CD8-positive, alpha-beta memory T cell (primary cell): ENCODE measurements at regions not wholly inside any gene's neighbourhood (a gene's known extent, or its start where the extent isn't known, plus 50 kb on each side); places are given as distances from the start of the nearest gene placed in this dataset.

Source experiments
- CTCF ChIA-PET: fragments of 350-600 bp; sonication (Branson Sonifier 250); formaldehyde crosslinking; loops from one replicate; lab custom pipeline; 2021; ENCODE audit warnings: antibody characterized with exemption; lab: Charles Lee
- POLR2A ChIA-PET: fragments of 350-600 bp; sonication (Branson Sonifier 250); formaldehyde crosslinking; loops from one replicate; lab custom pipeline; 2021; ENCODE audit warnings: antibody characterized with exemption; lab: Charles Lee
- DNase-seq, 5 donors: peaks; one replicate each; pipeline versions ENCODE4 v3.0.0 to v3.0.0-alpha.2; 2020 to 2022; ENCODE audit warnings: mixed read lengths in 1 of 5
- H3K27ac ChIP-seq: one replicate; pipeline ENCODE4 v1.7.0; 2013; ENCODE audit warnings: low read depth, mild to moderate bottlenecking, low read length, moderate library complexity
- H3K27me3 ChIP-seq: 2 replicates; pipeline ENCODE4 v1.7.0; 2013; ENCODE audit warnings: low read length, mild to moderate bottlenecking; ENCODE audit not compliant: insufficient read depth, poor library complexity, severe bottlenecking
- H3K36me3 ChIP-seq: 2 replicates; pipeline ENCODE4 v1.7.0; 2013; ENCODE audit warnings: mild to moderate bottlenecking, low read length, moderate library complexity; ENCODE audit not compliant: insufficient read depth
- H3K4me1 ChIP-seq: 2 replicates; pipeline ENCODE4 v1.7.0; 2013; ENCODE audit warnings: mild to moderate bottlenecking, low read length, moderate library complexity; ENCODE audit not compliant: insufficient read depth
- H3K4me3 ChIP-seq: 2 replicates; pipeline ENCODE4 v1.7.0; 2013; ENCODE audit warnings: mild to moderate bottlenecking, low read length
- H3K9me3 ChIP-seq: 2 replicates; pipeline ENCODE4 v1.7.0; 2013; ENCODE audit warnings: mild to moderate bottlenecking, low read length
- H3K27ac Mint-ChIP-seq, 8 donors: one replicate each; pipeline ENCODE4 v1.8.0; 2020 to 2021; ENCODE audit warnings: mixed read lengths in 8 of 8, mild to moderate bottlenecking in 6 of 8, inconsistent platforms in 3 of 8, moderate library complexity in 3 of 8
- H3K27me3 Mint-ChIP-seq, 2 donors: one replicate each; pipeline ENCODE4 v1.8.0; 2020 to 2021; ENCODE audit warnings: mixed read lengths in 2 of 2, mild to moderate bottlenecking in 1 of 2, moderate library complexity in 1 of 2
- H3K36me3 Mint-ChIP-seq, 3 donors: one replicate each; pipeline ENCODE4 v1.8.0; 2020 to 2021; ENCODE audit warnings: mixed read lengths in 3 of 3, inconsistent platforms in 1 of 3, mild to moderate bottlenecking in 1 of 3
- H3K4me1 Mint-ChIP-seq, 3 donors: one replicate each; pipeline ENCODE4 v1.8.0; 2020 to 2021; ENCODE audit warnings: mixed read lengths in 3 of 3, inconsistent platforms in 1 of 3, mild to moderate bottlenecking in 1 of 3
- H3K4me3 Mint-ChIP-seq, 7 donors: one replicate each; pipeline ENCODE4 v1.8.0; 2020 to 2021; ENCODE audit warnings: mixed read lengths in 7 of 7, mild to moderate bottlenecking in 6 of 7, moderate library complexity in 4 of 7, inconsistent platforms in 2 of 7
- H3K9me3 Mint-ChIP-seq, 5 donors: one replicate each; pipeline ENCODE4 v1.8.0; 2020 to 2022; ENCODE audit warnings: mixed read lengths in 5 of 5, mild to moderate bottlenecking in 3 of 5, moderate library complexity in 2 of 5, inconsistent platforms in 1 of 5

GRCh38 chr9:82580921-82581320, 482.0 kb downstream of the RASEF start:
- no peaks in the 10 kb centered on the region for H3K9me3 ChIP-seq
- no peak for DNase-seq
- no peak overlapping the region for H3K4me3 ChIP-seq
- H3K36me3 ChIP-seq = no peaks in the 10 kb centered on the region
- H3K27ac ChIP-seq = no peak overlapping the region
- POLR2A ChIA-PET = no interaction called here
- Mint-ChIP-seq H3K36me3 (no peaks in the 10 kb centered on the region), H3K4me3 (no peak overlapping the region), H3K27ac (no peak overlapping the region), H3K9me3 (peaks cover 0 to 19% (median 11%) of the 10 kb centered on the region in 5 donors), H3K4me1 (no peaks in the 10 kb centered on the region), H3K27me3 (no peaks in the 10 kb centered on the region)
- no peaks in the 10 kb centered on the region for H3K4me1 ChIP-seq
- CTCF ChIA-PET = no interaction called here
- H3K27me3 ChIP-seq = no peaks in the 10 kb centered on the region

GRCh38 chr9:82581516-82581915, 481.4 kb downstream of the RASEF start:
- Mint-ChIP-seq H3K27ac (no peak overlapping the region), H3K27me3 (no peaks in the 10 kb centered on the region), H3K4me1 (no peaks in the 10 kb centered on the region), H3K4me3 (no peak overlapping the region), H3K9me3 (peaks cover 0 to 19% (median 11%) of the 10 kb centered on the region in 5 donors), H3K36me3 (no peaks in the 10 kb centered on the region)
- ChIA-PET POLR2A (no interaction called here), CTCF (no interaction called here)
- no peak for DNase-seq
- no peaks in the 10 kb centered on the region for H3K36me3 ChIP-seq
- no peak overlapping the region for H3K27ac ChIP-seq
- H3K9me3 ChIP-seq = no peaks in the 10 kb centered on the region
- no peaks in the 10 kb centered on the region for H3K27me3 ChIP-seq
- H3K4me3 ChIP-seq = no peak overlapping the region
- no peaks in the 10 kb centered on the region for H3K4me1 ChIP-seq

- Mint-ChIP-seq H3K4me1 (no peaks in the 10 kb centered on the region), H3K27ac (no peak overlapping the region)
Observed at GRCh38 chr9:82581935-82582334, 481.0 kb downstream of the RASEF start.

DNA sequence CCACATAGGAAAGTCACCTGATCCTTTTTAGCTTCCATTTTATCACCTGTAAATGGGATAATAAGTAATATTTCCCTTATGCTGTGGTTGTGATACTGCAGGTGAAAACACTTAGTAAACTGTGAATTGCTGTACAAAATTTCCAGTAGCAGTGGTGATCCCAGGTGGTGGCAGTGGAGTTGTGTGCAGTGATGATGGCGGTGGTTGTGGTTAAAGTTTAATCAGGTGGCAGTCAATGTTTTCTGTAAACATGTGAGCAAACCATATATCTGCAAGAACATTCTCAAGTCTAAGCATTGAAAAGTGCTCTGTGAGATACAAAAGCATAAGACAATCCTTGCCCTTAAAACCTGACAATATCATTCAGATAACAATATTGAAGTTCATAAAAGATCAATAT, 480.2 kb downstream of the RASEF start:
- Histone ChIP-seq H3K4me1 (no peaks in the 10 kb centered on the region), H3K27ac (no peak overlapping the region), H3K27me3 (no peaks in the 10 kb centered on the region), H3K36me3 (no peaks in the 10 kb centered on the region), H3K9me3 (no peaks in the 10 kb centered on the region), H3K4me3 (no peak overlapping the region)
- no peaks in the 10 kb centered on the region for H3K4me1 Mint-ChIP-seq
- no peak overlapping the region for H3K27ac Mint-ChIP-seq
- peaks cover 0 to 14% (median 8%) of the 10 kb centered on the region in 5 donors for H3K9me3 Mint-ChIP-seq
- H3K4me3 Mint-ChIP-seq = no peak overlapping the region
- DNase-seq = no peak
- ChIA-PET CTCF (no interaction called here), POLR2A (no interaction called here)
- no peaks in the 10 kb centered on the region for H3K27me3 Mint-ChIP-seq
- no peaks in the 10 kb centered on the region for H3K36me3 Mint-ChIP-seq

More at GRCh38 chr9:82581935-82582334, 481.0 kb downstream of the RASEF start:
- no peak for DNase-seq
- H3K4me1 ChIP-seq = no peaks in the 10 kb centered on the region
- Mint-ChIP-seq H3K9me3 (peaks cover 0 to 16% (median 8%) of the 10 kb centered on the region in 5 donors), H3K36me3 (no peaks in the 10 kb centered on the region), H3K27me3 (no peaks in the 10 kb centered on the region), H3K4me3 (no peak overlapping the region)
- H3K4me3 ChIP-seq = no peak overlapping the region
- no peaks in the 10 kb centered on the region for H3K36me3 ChIP-seq
- no peaks in the 10 kb centered on the region for H3K9me3 ChIP-seq
- H3K27ac ChIP-seq = no peak overlapping the region
- ChIA-PET POLR2A (no interaction called here), CTCF (no interaction called here)
- no peaks in the 10 kb centered on the region for H3K27me3 ChIP-seq

DNA sequence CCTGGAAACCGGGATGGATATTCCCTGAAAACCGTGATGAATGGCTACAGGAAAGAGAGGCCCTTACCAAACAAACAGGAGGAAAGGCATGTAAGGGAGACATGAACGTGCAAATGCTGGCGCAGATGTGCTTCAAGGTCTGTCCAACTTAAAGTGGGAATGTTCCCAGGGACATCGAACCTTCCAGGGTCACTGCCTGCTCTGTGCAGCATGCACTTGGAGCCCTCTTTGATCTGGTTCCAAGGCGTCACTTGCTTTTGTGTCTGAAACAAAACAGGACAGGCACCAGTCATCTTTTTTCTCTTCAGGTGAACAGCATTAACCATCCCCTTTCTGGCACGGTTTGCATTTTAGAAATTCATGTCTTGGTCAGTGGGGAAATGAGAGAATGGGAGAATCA, 479.4 kb downstream of the RASEF start:
- Histone ChIP-seq H3K27ac (no peak overlapping the region), H3K4me1 (no peaks in the 10 kb centered on the region), H3K4me3 (no peak overlapping the region), H3K9me3 (no peaks in the 10 kb centered on the region), H3K27me3 (no peaks in the 10 kb centered on the region), H3K36me3 (no peaks in the 10 kb centered on the region)
- Mint-ChIP-seq H3K4me3 (no peak overlapping the region), H3K4me1 (no peaks in the 10 kb centered on the region), H3K27ac (no peak overlapping the region), H3K9me3 (peaks cover 0 to 8% (median 4%) of the 10 kb centered on the region in 5 donors), H3K36me3 (no peaks in the 10 kb centered on the region), H3K27me3 (no peaks in the 10 kb centered on the region)
- no peak for DNase-seq
- CTCF ChIA-PET = no interaction called here
- POLR2A ChIA-PET = no interaction called here

DNA sequence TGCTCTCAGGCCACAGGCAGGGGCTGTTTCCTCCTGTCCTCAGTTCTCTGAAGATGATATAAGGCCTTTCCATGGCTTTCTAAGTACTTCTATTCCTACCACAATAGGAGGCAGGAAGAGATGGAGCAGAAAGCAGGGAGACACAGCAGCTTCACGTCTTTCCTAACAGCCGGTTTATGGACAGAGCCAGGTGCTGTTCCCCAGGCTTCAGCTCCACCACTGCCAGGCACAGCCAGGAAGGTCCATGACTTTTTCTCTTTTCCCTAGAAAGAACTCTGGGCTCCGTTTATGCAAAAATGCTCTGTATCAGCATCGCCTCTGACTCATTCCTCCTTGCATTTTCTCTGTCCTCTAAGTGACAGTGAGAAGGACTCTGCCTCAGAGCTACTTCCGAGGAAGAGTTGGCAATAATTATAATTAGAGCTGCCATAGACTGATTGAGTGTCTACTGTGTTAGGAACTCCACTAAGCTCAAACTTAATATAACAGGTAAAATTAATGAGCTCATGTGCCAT, 478.5 kb downstream of the RASEF start:
- POLR2A ChIA-PET = no interaction called here
- CTCF ChIA-PET = no interaction called here
- H3K4me1 Mint-ChIP-seq = no peaks in the 10 kb centered on the region

DNA sequence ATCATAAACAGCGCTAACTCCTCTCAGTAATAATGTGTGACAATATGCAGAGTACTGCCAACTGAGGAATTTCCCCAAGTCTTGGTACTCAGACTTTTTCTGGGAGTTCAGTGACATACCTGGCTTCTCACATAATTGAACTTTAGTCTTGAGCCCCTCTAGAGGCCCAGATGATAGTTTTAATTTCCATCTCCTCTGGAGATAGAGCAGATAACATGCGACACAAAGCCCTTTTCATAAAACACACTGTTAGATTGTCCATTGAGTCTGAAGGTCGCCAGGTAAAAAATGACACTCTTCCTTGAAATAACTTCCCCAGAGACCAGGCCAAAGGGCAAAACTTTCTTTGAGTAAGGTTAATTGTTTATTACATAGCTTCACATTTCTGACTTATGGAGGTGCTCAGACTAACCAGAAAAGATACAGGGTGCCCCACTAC, 476.0 kb downstream of the RASEF start:
- no peak overlapping the region for H3K4me3 ChIP-seq
- Mint-ChIP-seq H3K27me3 (no peaks in the 10 kb centered on the region), H3K9me3 (peaks cover 1 to 4% (median 1%) of the 10 kb centered on the region in 5 donors), H3K4me1 (no peaks in the 10 kb centered on the region), H3K36me3 (no peaks in the 10 kb centered on the region), H3K4me3 (no peak overlapping the region), H3K27ac (no peak overlapping the region)
- ChIA-PET CTCF (no interaction called here), POLR2A (no interaction called here)
- H3K27ac ChIP-seq = no peak overlapping the region
- H3K36me3 ChIP-seq = no peaks in the 10 kb centered on the region
- H3K27me3 ChIP-seq = no peaks in the 10 kb centered on the region
- H3K4me1 ChIP-seq = no peaks in the 10 kb centered on the region
- no peak for DNase-seq
- no peaks in the 10 kb centered on the region for H3K9me3 ChIP-seq

More for the DNA sequence above, 478.5 kb downstream of the RASEF start:
- Mint-ChIP-seq H3K27me3 (no peaks in the 10 kb centered on the region), H3K4me3 (no peak overlapping the region), H3K9me3 (peaks cover 0 to 6% (median 4%) of the 10 kb centered on the region in 5 donors), H3K36me3 (no peaks in the 10 kb centered on the region), H3K27ac (no peak overlapping the region)
- no peak overlapping the region for H3K27ac ChIP-seq
- no peaks in the 10 kb centered on the region for H3K9me3 ChIP-seq
- no peaks in the 10 kb centered on the region for H3K4me1 ChIP-seq
- H3K4me3 ChIP-seq = no peak overlapping the region
- H3K27me3 ChIP-seq = no peaks in the 10 kb centered on the region
- no peaks in the 10 kb centered on the region for H3K36me3 ChIP-seq
- DNase-seq = no peak

DNA sequence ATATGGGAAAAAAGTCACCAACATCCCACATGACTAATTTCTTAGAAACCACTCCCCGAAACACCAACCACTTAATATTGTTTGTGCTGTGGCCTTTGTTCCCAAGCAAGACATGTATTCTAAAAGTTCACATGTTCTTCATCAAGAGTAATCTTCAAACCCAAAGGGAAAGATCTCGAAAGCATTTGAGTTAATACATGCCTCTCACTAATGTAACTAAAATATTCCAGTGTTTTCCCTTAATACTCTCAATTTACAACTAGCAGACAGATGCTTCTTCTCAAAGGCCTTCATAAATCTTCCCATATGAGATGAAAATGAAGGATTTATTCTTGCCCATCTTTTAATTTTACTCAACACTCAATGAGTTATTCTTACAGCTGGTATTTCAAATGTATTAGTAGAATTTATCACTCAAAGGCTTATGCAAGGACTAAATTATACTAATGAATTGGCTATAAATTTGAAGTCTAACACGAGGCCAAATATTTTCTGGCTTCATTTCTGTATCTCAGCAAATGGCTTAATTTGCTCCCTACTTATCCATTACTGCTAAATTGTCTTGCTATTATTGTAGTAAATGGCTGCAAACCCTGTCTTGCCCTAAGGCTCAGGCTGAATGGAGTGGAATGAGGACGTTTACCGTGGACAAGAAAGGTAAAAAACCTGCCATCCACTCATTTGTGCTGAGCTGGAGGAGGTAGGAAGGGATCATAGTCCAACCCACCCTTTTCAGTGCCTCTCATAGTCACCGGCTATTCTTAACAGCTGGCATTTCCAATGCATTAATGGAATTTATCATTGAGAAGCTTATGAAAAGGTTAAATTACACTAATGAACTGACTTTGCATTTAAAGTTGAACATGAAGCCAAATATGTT, 474.4 kb downstream of the RASEF start:
- Mint-ChIP-seq H3K27me3 (no peaks in the 10 kb centered on the region), H3K27ac (no peak overlapping the region), H3K4me1 (no peaks in the 10 kb centered on the region), H3K36me3 (no peaks in the 10 kb centered on the region), H3K4me3 (no peak overlapping the region), H3K9me3 (peaks cover 0 to 8% (median 2%) of the 10 kb centered on the region in 5 donors)
- ChIA-PET CTCF (no interaction called here), POLR2A (no interaction called here)
- DNase-seq = no peak
- Histone ChIP-seq H3K36me3 (no peaks in the 10 kb centered on the region), H3K9me3 (no peaks in the 10 kb centered on the region), H3K27ac (no peak overlapping the region), H3K4me3 (no peak overlapping the region), H3K4me1 (no peaks in the 10 kb centered on the region), H3K27me3 (no peaks in the 10 kb centered on the region)
